CD4-positive, alpha-beta T cell (primary cell): ENCODE measurements at regions not wholly inside any gene's neighbourhood (a gene's known extent, or its start where the extent isn't known, plus 50 kb on each side); places are given as distances from the start of the nearest gene placed in this dataset.

Experiments
- ATAC-seq: fragments of 200-7000 bp; cut with Tn5 transposase; one replicate; pipeline ENCODE4 v1.10.0; 2022; ENCODE audit warnings: mild to moderate bottlenecking; ENCODE audit not compliant: poor library complexity
- CTCF ChIA-PET: fragments of 350-600 bp; sonication (Branson Sonifier 250); formaldehyde crosslinking; loops from one replicate; lab custom pipeline; 2021; ENCODE audit warnings: antibody characterized with exemption, inconsistent platforms; lab: Charles Lee
- POLR2A ChIA-PET: fragments of 350-600 bp; sonication (Branson Sonifier 250); formaldehyde crosslinking; loops from one replicate; lab custom pipeline; 2021; ENCODE audit warnings: antibody characterized with exemption, inconsistent platforms; lab: Charles Lee
- DNase-seq, 14 experiments: peaks; one replicate each; pipeline ENCODE4 v3.0.0-alpha.2; 2013 to 2020; ENCODE audit warnings: mixed read lengths in 2 of 14
- H3K27ac ChIP-seq, 2 donors: one replicate each; pipeline versions ENCODE4 v1.5.1 to v1.7.0; 2013; ENCODE audit warnings: low read length in 2 of 2, low read depth in 1 of 2, mild to moderate bottlenecking in 1 of 2
- H3K27me3 ChIP-seq, 2 experiments: 1 replicate in 1 of 2; 2 replicates in 1 of 2; pipeline versions ENCODE4 v1.6.1 to v1.7.0; 2013; ENCODE audit warnings: low read length in 2 of 2, control low read depth in 1 of 2, mild to moderate bottlenecking in 1 of 2, moderate library complexity in 1 of 2; ENCODE audit not compliant: insufficient read depth in 2 of 2, control insufficient read depth in 1 of 2
- H3K36me3 ChIP-seq: one replicate; pipeline ENCODE4 v1.6.1; 2013; ENCODE audit warnings: low read length, control low read depth; ENCODE audit not compliant: insufficient read depth
- H3K4me1 ChIP-seq: one replicate; pipeline ENCODE4 v1.6.1; 2013; ENCODE audit warnings: low read length, control low read depth; ENCODE audit not compliant: insufficient read depth
- H3K4me3 ChIP-seq: one replicate; pipeline ENCODE4 v1.5.1; 2013; ENCODE audit warnings: mild to moderate bottlenecking, low read length, moderate library complexity
- H3K9me3 ChIP-seq, 2 experiments: 1 replicate in 1 of 2; 2 replicates in 1 of 2; pipeline versions ENCODE4 v1.6.1 to v1.7.0; 2013; ENCODE audit warnings: low read length in 2 of 2, mild to moderate bottlenecking in 2 of 2, control low read depth in 1 of 2, moderate library complexity in 1 of 2; ENCODE audit not compliant: control insufficient read depth in 1 of 2, insufficient read depth in 1 of 2
- H3K27ac Mint-ChIP-seq: one replicate; pipeline ENCODE4 v1.8.0; 2020; ENCODE audit warnings: mixed read lengths
- H3K27me3 Mint-ChIP-seq: one replicate; pipeline ENCODE4 v1.8.0; 2021; ENCODE audit warnings: mixed read lengths
- H3K36me3 Mint-ChIP-seq: one replicate; pipeline ENCODE4 v1.8.0; 2021; ENCODE audit warnings: low read depth, mixed read lengths
- H3K4me1 Mint-ChIP-seq: one replicate; pipeline ENCODE4 v1.8.0; 2021; ENCODE audit warnings: low read depth, mixed read lengths
- H3K4me3 Mint-ChIP-seq: one replicate; pipeline ENCODE4 v1.8.0; 2020; ENCODE audit warnings: mild to moderate bottlenecking, mixed read lengths
- H3K9me3 Mint-ChIP-seq: one replicate; pipeline ENCODE4 v1.8.0; 2020; ENCODE audit warnings: mixed read lengths
- CTCF ChIP-seq: fragments of 200-600 bp; IDR thresholded peaks from one replicate; pipeline ENCODE4 v1.8.0; 2022; ENCODE audit warnings: antibody characterized with exemption, mild to moderate bottlenecking
- intact Hi-C, 2 experiments: fragments of 100-400 bp; cut with DNase I in 1 of 2; cut with micrococcal nuclease in 1 of 2; formaldehyde crosslinking; loops; one replicate each; pipeline versions ENCODE4 v1.15.1 to v1.9.0; 2023 to 2025; cut with DNase I, micrococcal nuclease

DNA sequence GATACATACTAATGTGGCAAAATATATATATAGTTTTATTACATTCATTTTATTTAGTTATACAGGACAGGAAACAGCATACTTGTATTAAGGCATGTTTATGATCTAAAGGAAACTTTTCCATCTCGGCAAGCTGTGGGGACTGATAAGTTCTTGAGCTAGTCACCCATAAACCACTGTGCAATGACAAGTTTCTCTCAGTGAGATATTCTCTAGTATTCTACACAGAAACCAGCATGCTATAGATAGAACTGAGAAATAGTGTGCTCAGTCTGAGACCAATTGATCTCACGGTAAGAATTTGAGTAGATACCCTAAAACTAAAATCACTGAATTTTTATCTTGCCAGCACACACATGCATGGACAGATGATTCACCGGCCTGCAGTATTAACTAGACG, 717.6 kb upstream of the NOVA1 start:
- POLR2A ChIA-PET, result no interaction called here
- Histone ChIP-seq H3K9me3 (peaks cover 6% of the 10 kb centered on the region in 2 experiments), H3K36me3 (no peaks in the 10 kb centered on the region), H3K4me1 (no peaks in the 10 kb centered on the region), H3K27ac (no peak overlapping the region), H3K4me3 (no peak overlapping the region), H3K27me3 (no peaks in the 10 kb centered on the region)
- H3K27me3 Mint-ChIP-seq, result no peaks in the 10 kb centered on the region
- ATAC-seq, result no peak
- CTCF ChIA-PET, result no interaction called here
- H3K4me1 Mint-ChIP-seq, result no peaks in the 10 kb centered on the region
- no peak for DNase-seq
- TF ChIP-seq CTCF, result no peak
- intact Hi-C loops, result no loop called here
- H3K9me3 Mint-ChIP-seq, result no peaks in the 10 kb centered on the region
- H3K36me3 Mint-ChIP-seq, result no peaks in the 10 kb centered on the region
- no peak overlapping the region for H3K4me3 Mint-ChIP-seq
- H3K27ac Mint-ChIP-seq, result no peak overlapping the region

DNA sequence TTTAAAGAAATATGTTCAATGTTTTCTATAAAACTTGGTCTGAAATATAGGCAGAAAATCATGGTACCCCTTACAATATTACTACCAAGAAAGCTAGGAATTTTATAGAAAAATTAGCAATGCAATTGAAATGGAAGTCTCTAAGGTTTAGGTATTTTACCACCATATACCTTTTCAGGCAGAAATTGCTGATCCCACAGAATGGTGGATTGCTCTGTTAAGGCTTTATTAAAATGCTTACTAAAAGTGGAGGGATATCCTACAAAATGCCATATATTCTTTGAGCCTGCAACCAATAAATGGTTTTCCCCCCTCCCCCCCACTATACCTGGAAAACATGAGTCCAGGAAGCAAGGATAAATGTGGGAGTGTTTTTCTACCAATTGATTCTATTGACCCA, 718.1 kb upstream of the NOVA1 start:
- no peaks in the 10 kb centered on the region for H3K27me3 Mint-ChIP-seq
- intact Hi-C loops, result no loop called here
- Histone ChIP-seq H3K4me1 (no peaks in the 10 kb centered on the region), H3K27ac (no peak overlapping the region), H3K9me3 (peaks cover 6% of the 10 kb centered on the region in 2 experiments), H3K36me3 (no peaks in the 10 kb centered on the region), H3K27me3 (no peaks in the 10 kb centered on the region), H3K4me3 (no peak overlapping the region)
- H3K4me1 Mint-ChIP-seq, result no peaks in the 10 kb centered on the region
- ChIA-PET CTCF (no interaction called here), POLR2A (no interaction called here)
- H3K4me3 Mint-ChIP-seq, result no peak overlapping the region
- no peak overlapping the region for H3K27ac Mint-ChIP-seq
- H3K36me3 Mint-ChIP-seq, result no peaks in the 10 kb centered on the region
- ATAC-seq (no peak), DNase-seq (no peak)
- no peak for TF ChIP-seq CTCF
- H3K9me3 Mint-ChIP-seq, result no peaks in the 10 kb centered on the region

DNA sequence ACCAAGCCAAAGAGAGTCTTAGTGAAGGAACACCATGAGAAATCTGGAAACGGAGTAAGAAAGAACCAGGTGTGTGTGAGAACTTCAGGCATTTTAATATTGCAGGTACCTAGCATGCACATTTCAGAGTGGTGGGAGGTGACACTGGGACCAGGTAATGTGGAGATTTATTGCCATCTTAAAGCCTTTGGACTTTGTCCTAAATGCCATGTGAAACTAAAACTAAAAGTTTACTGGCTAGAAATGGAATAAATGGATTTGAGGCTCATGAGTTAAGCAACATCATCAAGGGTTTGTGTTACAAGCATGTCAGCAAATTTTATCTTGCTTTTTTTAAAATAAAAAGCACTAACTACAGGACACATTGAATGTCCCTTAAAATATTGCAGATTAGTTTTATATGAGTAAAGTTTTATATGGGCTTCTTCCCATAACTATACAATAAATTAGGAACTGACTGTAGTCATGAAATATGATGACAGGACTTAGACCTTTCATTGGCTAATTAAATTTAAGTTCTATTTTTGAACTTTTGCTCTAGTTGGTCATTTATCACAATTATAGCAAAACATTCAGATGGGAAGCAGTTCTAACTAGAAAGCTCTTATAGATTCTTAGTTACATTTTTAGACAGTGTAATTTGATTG, 721.1 kb upstream of the NOVA1 start:
- Mint-ChIP-seq H3K4me1 (no peaks in the 10 kb centered on the region), H3K9me3 (peaks cover 5% of the 10 kb centered on the region), H3K27ac (no peak overlapping the region), H3K36me3 (no peaks in the 10 kb centered on the region), H3K27me3 (no peaks in the 10 kb centered on the region), H3K4me3 (no peak overlapping the region)
- DNase-seq (no peak), ATAC-seq (no peak)
- Histone ChIP-seq H3K27me3 (no peaks in the 10 kb centered on the region), H3K4me3 (no peak overlapping the region), H3K36me3 (no peaks in the 10 kb centered on the region), H3K4me1 (no peaks in the 10 kb centered on the region), H3K27ac (no peak overlapping the region), H3K9me3 (peaks cover 0 to 3% of the 10 kb centered on the region in 2 experiments)
- intact Hi-C loops, result no loop called here
- POLR2A ChIA-PET, result no interaction called here
- no peak for TF ChIP-seq CTCF
- CTCF ChIA-PET, result no interaction called here
